ENCODE measurements at regions not wholly inside any gene's neighbourhood (a gene's known extent, or its start where the extent isn't known, plus 50 kb on each side); places are given as distances from the start of the nearest gene placed in this dataset.
"Not testable (repeated sequence)": the region's sequence is repeated elsewhere in the genome, so short reads cannot be mapped to it uniquely, and the experiment has no call there.

- no peak overlapping the region for H3K4me3 ChIP-seq (ENCODE audit: low read depth, low read length)
- no peak for DNase-seq (ENCODE audit: low read depth)
- no peak for TF ChIP-seq CTCF (IDR thresholded peaks at IDR 0.05; ENCODE audit: low read depth, low read length, missing control alignments)
Measured at GRCh38 chrX:81392396-81392795, 190.5 kb downstream of the SH3BGRL start.

- no peak for TF ChIP-seq CTCF (IDR thresholded peaks at IDR 0.05; ENCODE audit: low read depth, low read length, missing control alignments)
- H3K4me3 ChIP-seq (ENCODE audit: low read depth, low read length): no peak overlapping the region
- no peak for DNase-seq (ENCODE audit: low read depth)
Measured at GRCh38 chrX:81405781-81406180, 203.9 kb downstream of the SH3BGRL start.

GRCh38 chrX:81411517-81411916 lies 209.6 kb downstream of the SH3BGRL start:
- TF ChIP-seq CTCF (IDR thresholded peaks at IDR 0.05; ENCODE audit: low read depth, low read length, missing control alignments): no peak
- H3K4me3 ChIP-seq (ENCODE audit: low read depth, low read length): no peak overlapping the region
- DNase-seq (ENCODE audit: low read depth): no peak

GRCh38 chrX:81412428-81412827 lies 210.5 kb downstream of the SH3BGRL start:
- DNase-seq (ENCODE audit: low read depth): no peak
- no peak overlapping the region for H3K4me3 ChIP-seq (ENCODE audit: low read depth, low read length)
- no peak for TF ChIP-seq CTCF (IDR thresholded peaks at IDR 0.05; ENCODE audit: low read depth, low read length, missing control alignments)

GRCh38 chrX:81412857-81413256 lies 211.0 kb downstream of the SH3BGRL start:
- not testable (repeated sequence) for DNase-seq (ENCODE audit: low read depth)

GRCh38 chrX:81414630-81415029 lies 212.7 kb downstream of the SH3BGRL start:
- no peak for DNase-seq (ENCODE audit: low read depth)
- no peak overlapping the region for H3K4me3 ChIP-seq (ENCODE audit: low read depth, low read length)
- TF ChIP-seq CTCF (IDR thresholded peaks at IDR 0.05; ENCODE audit: low read depth, low read length, missing control alignments): no peak

More at GRCh38 chrX:81412857-81413256, 211.0 kb downstream of the SH3BGRL start:
- not testable (repeated sequence) for H3K4me3 ChIP-seq (ENCODE audit: low read depth, low read length)

All from GM12864 (cell line).